ENCODE measurements at regions not wholly inside any gene's neighbourhood (a gene's known extent, or its start where the extent isn't known, plus 50 kb on each side); places are given as distances from the start of the nearest gene placed in this dataset.
"Not testable (repeated sequence)": the region's sequence is repeated elsewhere in the genome, so short reads cannot be mapped to it uniquely, and the experiment has no call there.

- no peak for TF ChIP-seq CTCF (IDR thresholded peaks at IDR 0.05; ENCODE audit: insufficient read depth, low read length, poor library complexity, severe bottlenecking)
- H3K4me3 ChIP-seq (replicated peaks; ENCODE audit: low read depth, low read length), result no peak overlapping the region
- no peaks in the 10 kb centered on the region for H3K36me3 ChIP-seq (ENCODE audit: control insufficient read depth, insufficient read depth, low read length)
- H3K27me3 ChIP-seq (replicated peaks; ENCODE audit: control insufficient read depth, insufficient read depth, low read length), result no peaks in the 10 kb centered on the region
- DNase-seq (ENCODE audit: extremely low read depth, insufficient read length), result no peak
Measured at GRCh38 chr13:58379221-58379620, 747.7 kb downstream of the PCDH17 start.

GRCh38 chr13:58385336-58385735, 753.8 kb downstream of the PCDH17 start:
- not testable (repeated sequence) for H3K4me3 ChIP-seq (replicated peaks; ENCODE audit: low read depth, low read length); H3K36me3 ChIP-seq (ENCODE audit: control insufficient read depth, insufficient read depth, low read length); DNase-seq (ENCODE audit: extremely low read depth, insufficient read length); H3K27me3 ChIP-seq (replicated peaks; ENCODE audit: control insufficient read depth, insufficient read depth, low read length)

GRCh38 chr13:58397596-58398387, 766.2 kb downstream of the PCDH17 start:
- TF ChIP-seq CTCF (IDR thresholded peaks at IDR 0.05; ENCODE audit: insufficient read depth, low read length, poor library complexity, severe bottlenecking), result no peak

GRCh38 chr13:58399263-58399662, 767.7 kb downstream of the PCDH17 start:
- DNase-seq (ENCODE audit: extremely low read depth, insufficient read length), result no peak
- TF ChIP-seq CTCF (IDR thresholded peaks at IDR 0.05; ENCODE audit: insufficient read depth, low read length, poor library complexity, severe bottlenecking), result no peak
- Histone ChIP-seq H3K36me3 (ENCODE audit: control insufficient read depth, insufficient read depth, low read length) (no peaks in the 10 kb centered on the region), H3K27me3 (replicated peaks; ENCODE audit: control insufficient read depth, insufficient read depth, low read length) (no peaks in the 10 kb centered on the region), H3K4me3 (replicated peaks; ENCODE audit: low read depth, low read length) (no peak overlapping the region)

More at GRCh38 chr13:58397596-58398387, 766.2 kb downstream of the PCDH17 start:
- Histone ChIP-seq H3K4me3 (replicated peaks; ENCODE audit: low read depth, low read length) (no peak overlapping the region), H3K27me3 (replicated peaks; ENCODE audit: control insufficient read depth, insufficient read depth, low read length) (no peaks in the 10 kb centered on the region), H3K36me3 (ENCODE audit: control insufficient read depth, insufficient read depth, low read length) (no peaks in the 10 kb centered on the region)
- no peak for DNase-seq (ENCODE audit: extremely low read depth, insufficient read length)

- no peak for DNase-seq (ENCODE audit: extremely low read depth, insufficient read length)
- no peaks in the 10 kb centered on the region for H3K36me3 ChIP-seq (ENCODE audit: control insufficient read depth, insufficient read depth, low read length)
- no peak overlapping the region for H3K4me3 ChIP-seq (replicated peaks; ENCODE audit: low read depth, low read length)
- TF ChIP-seq CTCF (IDR thresholded peaks at IDR 0.05; ENCODE audit: insufficient read depth, low read length, poor library complexity, severe bottlenecking), result no peak
- no peaks in the 10 kb centered on the region for H3K27me3 ChIP-seq (replicated peaks; ENCODE audit: control insufficient read depth, insufficient read depth, low read length)
Measured at GRCh38 chr13:58406545-58406944, 775.0 kb downstream of the PCDH17 start.

GRCh38 chr13:58429917-58430316, 798.4 kb downstream of the PCDH17 start:
- H3K36me3 ChIP-seq (ENCODE audit: control insufficient read depth, insufficient read depth, low read length), result no peaks in the 10 kb centered on the region
- TF ChIP-seq CTCF (IDR thresholded peaks at IDR 0.05; ENCODE audit: insufficient read depth, low read length, poor library complexity, severe bottlenecking), result no peak
- H3K4me3 ChIP-seq (replicated peaks; ENCODE audit: low read depth, low read length), result no peak overlapping the region
- DNase-seq (ENCODE audit: extremely low read depth, insufficient read length), result no peak
- H3K27me3 ChIP-seq (replicated peaks; ENCODE audit: control insufficient read depth, insufficient read depth, low read length), result no peaks in the 10 kb centered on the region

All from GM06990 (cell line).